ENCODE measurements at regions not wholly inside any gene's neighbourhood (a gene's known extent, or its start where the extent isn't known, plus 50 kb on each side); places are given as distances from the start of the nearest gene placed in this dataset.
"Not testable (repeated sequence)": the region's sequence is repeated elsewhere in the genome, so short reads cannot be mapped to it uniquely, and the experiment has no call there.

- H3K4me1 Mint-ChIP-seq = peaks cover 7% of the 10 kb centered on the region
These were observed 64.8 kb upstream of the GRM8 start for GRCh38 chr7:127317447-127317961.

GRCh38 chr7:127316819-127317218 lies 64.1 kb upstream of the GRM8 start:
- CTCF ChIA-PET = interaction anchor here (1.6 kb wide), 1 partner anchor 31 kb away, joined by 4 read pairs; no protein-coding TSS in a partner anchor
- not testable (repeated sequence) for H3K4me1 Mint-ChIP-seq, H3K4me3 Mint-ChIP-seq

More at GRCh38 chr7:127317447-127317961, 64.8 kb upstream of the GRM8 start:
- H3K9me3 Mint-ChIP-seq = peaks cover 4% of the 10 kb centered on the region
- ChIA-PET POLR2A (no interaction called here), CTCF (interaction anchor here (1.4 kb wide), 1 partner anchor 8 kb away, joined by 3 read pairs; no protein-coding TSS in a partner anchor)
- DNase-seq = no peak
- H3K4me3 Mint-ChIP-seq = no peak overlapping the region
- peaks cover 30% of the 10 kb centered on the region for H3K27me3 Mint-ChIP-seq
- H3K36me3 Mint-ChIP-seq (ENCODE audit: low read depth) = no peaks in the 10 kb centered on the region
- no peak overlapping the region for H3K27ac Mint-ChIP-seq

GRCh38 chr7:127304087-127304486 lies 51.3 kb upstream of the GRM8 start:
- POLR2A ChIA-PET = no interaction called here
- H3K9me3 Mint-ChIP-seq = peaks cover 3% of the 10 kb centered on the region
- no peaks in the 10 kb centered on the region for H3K4me1 Mint-ChIP-seq
- no peaks in the 10 kb centered on the region for H3K36me3 Mint-ChIP-seq (ENCODE audit: low read depth)
- H3K4me3 Mint-ChIP-seq = no peak overlapping the region
- H3K27ac Mint-ChIP-seq = no peak overlapping the region
- DNase-seq = no peak
- peaks cover 25% of the 10 kb centered on the region for H3K27me3 Mint-ChIP-seq
- CTCF ChIA-PET = interaction anchor here (1.4 kb wide), 1 partner anchor 53 kb away, joined by 3 read pairs; no protein-coding TSS in a partner anchor

More at GRCh38 chr7:127316819-127317218, 64.1 kb upstream of the GRM8 start:
- H3K36me3 Mint-ChIP-seq (ENCODE audit: low read depth); POLR2A ChIA-PET; DNase-seq; H3K27ac Mint-ChIP-seq: not testable (repeated sequence)
- peaks cover 30% of the 10 kb centered on the region for H3K27me3 Mint-ChIP-seq
- peaks cover 10% of the 10 kb centered on the region for H3K9me3 Mint-ChIP-seq

GRCh38 chr7:127303102-127303501 lies 50.4 kb upstream of the GRM8 start:
- Mint-ChIP-seq H3K27me3 (peaks cover 35% of the 10 kb centered on the region), H3K9me3 (peaks cover 6% of the 10 kb centered on the region), H3K36me3 (ENCODE audit: low read depth) (no peaks in the 10 kb centered on the region), H3K4me1 (no peaks in the 10 kb centered on the region), H3K27ac (no peak overlapping the region), H3K4me3 (no peak overlapping the region)
- DNase-seq = no peak
- POLR2A ChIA-PET = no interaction called here
- CTCF ChIA-PET = no interaction called here

Data from activated CD4-positive, alpha-beta T cell treated with anti-CD3 and anti-CD28 coated beads, Interleukin-2, amount 10 ng/mL, durations not matched to agents 7 days and 5 days (primary cell).